ENCODE measurements at regions not wholly inside any gene's neighbourhood (a gene's known extent, or its start where the extent isn't known, plus 50 kb on each side); places are given as distances from the start of the nearest gene placed in this dataset.
"Not testable (repeated sequence)": the region's sequence is repeated elsewhere in the genome, so short reads cannot be mapped to it uniquely, and the experiment has no call there.

DNA sequence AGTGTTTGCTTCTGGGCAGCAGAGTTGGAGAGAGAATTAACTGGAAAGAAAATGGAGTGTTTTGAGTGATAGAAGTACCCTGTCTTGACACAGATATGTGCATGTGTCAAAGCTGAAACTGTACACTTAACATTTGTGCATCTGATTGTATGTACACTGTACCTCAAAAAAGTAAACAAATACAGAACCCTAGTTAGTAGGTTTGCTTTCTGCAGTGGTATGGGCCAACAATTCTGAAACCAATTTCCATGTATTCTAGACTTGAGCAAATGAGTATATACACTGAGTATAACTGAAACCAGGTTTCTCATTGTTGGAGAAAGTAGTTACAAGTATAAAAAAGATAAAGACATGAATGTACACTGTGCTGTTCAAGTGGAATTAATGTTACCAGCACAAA lies 52.4 kb downstream of the ELAPOR2 start:
- DNase-seq (ENCODE audit: low read depth), result no peak

DNA sequence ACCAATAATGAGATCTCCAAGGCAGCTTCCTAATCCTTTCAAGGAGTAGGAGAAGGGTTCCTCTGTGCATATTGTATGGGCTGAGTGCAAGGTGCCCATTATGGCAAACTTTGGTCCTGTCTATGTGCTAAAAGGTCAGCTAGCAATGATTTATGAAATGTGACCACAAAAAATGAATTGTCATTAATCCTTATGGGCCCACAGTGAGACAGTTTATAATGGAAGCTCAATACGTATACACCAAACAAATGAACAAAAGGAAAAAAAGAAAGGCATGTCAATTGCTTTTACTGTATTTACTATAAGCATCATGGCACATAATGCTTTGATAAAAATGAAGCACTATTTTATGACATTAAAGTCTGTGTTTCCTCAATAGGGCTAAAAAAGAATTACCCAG lies 54.5 kb downstream of the ELAPOR2 start:
- DNase-seq (ENCODE audit: low read depth), result no peak

DNA sequence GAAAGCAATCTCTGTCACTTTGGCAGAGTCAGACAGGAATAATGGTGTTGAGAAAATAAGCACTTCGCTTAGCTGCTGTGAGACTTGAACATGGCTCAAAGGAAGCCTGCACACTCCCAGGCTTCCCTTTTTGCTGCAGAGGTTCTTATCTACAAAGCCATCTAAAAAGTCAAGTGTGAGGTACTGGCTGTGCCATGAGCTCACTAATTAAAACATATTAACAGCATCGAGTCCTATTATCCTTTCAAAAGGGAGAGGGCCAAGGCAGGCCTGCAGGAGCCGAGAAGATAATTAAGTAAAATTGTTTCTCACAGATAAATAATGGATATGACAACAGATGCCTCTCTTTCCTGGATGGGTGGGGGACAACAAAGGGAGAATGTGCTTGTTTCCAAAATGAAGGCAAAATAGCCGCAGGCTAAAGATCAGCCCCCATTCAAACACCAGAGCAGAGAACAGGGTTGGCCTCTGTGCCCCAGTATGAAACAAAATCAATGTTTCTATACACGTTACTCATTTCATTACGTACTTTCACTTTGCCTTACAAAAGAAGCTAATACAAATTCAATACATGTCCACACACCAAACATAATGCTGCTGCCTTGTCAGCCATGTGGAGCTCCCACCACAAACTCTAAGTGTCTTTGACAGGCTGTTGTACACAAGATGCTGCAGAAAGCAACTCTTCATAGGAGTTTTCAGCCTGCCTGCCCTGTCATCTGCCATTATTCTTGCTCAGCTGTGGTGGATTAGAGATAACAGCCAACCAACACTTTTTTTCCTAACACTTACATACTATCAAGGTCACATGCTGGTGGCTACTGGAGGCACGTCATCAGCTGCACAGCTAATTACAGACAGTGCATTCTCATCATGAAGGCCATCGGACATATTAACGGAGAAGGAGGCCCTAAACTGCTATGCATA lies 55.3 kb downstream of the ELAPOR2 start:
- DNase-seq (ENCODE audit: low read depth), result no peak

DNA sequence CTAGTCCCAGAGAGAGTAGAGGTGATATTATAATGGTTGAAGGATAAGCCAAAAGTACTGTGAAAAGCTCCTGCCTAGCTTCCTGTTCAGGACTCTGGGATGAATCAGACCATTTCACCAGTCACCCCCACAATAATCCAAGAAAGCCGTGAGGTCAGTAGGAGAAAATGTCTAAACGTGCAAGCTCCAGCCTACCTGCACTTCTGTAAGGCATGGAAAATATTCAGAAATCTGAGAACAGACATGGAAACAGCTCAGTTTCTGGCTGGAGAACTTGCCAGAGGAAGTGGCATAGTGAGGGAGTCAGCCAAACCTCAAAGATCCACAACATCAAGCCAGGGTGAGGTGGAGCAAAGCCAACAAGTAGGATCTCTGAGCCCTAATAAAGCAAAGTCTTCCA lies 58.2 kb downstream of the ELAPOR2 start:
- DNase-seq (ENCODE audit: low read depth), result peak; percentile 12

DNA sequence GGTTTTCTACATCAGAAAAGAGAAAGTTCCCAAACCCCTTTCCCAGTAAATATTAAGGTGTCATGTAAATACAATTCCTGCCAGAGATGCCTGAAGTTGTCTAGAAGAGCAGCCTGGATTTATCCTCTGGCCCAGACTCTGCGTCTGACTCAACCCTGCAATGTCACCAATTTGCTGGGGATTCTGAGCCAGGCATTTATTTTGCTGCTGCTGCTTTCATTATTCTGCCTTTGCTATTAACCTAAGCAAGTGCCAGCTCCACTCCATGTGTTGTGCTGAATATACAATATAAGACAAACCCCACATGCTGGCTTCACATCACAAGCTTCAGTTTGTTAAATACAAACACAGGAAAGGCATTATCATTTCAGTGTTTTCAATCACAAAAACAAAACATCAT lies 59.1 kb downstream of the ELAPOR2 start:
- no peak for DNase-seq (ENCODE audit: low read depth)

DNA sequence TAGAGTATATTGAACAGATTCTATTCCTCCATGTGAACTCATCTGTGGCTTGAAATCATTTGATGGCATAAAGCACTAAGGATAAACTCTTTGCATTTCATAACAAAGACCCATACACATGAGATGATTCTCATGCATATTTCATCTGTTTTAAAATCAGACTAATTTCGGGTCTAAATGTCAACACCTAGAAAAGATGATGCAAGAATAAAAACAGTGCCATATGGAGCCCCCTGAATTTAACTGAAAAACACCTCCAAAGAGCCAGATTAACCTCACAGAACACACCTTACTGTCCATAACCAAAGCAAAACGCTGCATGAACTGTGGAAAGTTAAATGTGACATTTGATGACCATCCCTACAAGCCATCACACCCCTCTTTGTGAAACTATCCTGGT lies 59.7 kb downstream of the ELAPOR2 start:
- no peak for DNase-seq (ENCODE audit: low read depth)

DNA sequence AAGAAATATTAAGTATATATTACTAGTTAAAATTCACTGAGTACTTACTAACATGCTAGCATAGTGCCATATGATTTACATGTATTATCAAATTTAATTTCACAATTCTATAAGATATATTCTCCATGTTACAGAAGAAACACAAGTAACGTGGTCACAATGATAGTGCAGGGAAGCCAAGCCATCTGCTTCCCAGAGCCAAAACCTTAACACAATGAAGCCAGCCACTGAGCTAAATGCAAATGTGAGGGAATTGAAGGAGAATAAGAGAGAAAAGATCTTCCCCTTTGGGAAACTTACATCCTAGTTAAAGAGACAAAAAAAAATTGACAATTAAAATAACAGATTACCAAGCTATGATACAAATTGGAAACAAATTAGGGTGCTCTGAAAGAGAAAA lies 63.6 kb downstream of the ELAPOR2 start:
- no peak for DNase-seq (ENCODE audit: low read depth)

DNA sequence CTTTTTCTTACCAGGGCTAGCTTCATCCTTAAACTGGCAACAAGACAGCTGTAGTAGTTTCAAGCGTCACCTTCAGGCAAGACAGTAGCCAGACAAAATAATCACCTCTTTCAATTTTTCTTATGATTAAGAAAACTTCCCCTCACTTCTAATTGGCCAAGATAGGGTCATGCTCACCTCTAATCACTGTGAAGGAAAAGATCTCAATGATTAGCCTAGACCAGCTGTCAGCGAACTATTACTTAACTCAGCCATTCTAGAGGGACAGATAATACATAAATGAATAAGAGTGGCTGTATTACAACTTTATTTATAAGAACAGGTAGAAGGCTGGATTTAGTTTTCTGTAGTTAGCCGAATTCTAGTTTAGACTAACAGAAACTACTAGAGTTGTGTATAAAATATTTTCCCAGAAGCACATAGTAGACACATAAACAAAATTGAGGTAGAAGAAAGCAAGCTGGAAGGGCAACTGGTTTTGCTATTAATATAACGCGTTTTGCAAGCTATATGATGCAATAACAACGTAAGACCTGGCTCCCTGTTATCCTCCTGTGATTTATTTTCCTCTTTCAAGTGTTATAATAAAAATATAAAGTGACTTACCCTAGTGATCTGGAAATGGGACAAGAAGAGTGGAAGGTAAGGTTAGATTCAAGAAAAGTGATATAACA lies 64.3 kb downstream of the ELAPOR2 start:
- no peak for DNase-seq (ENCODE audit: low read depth)

DNA sequence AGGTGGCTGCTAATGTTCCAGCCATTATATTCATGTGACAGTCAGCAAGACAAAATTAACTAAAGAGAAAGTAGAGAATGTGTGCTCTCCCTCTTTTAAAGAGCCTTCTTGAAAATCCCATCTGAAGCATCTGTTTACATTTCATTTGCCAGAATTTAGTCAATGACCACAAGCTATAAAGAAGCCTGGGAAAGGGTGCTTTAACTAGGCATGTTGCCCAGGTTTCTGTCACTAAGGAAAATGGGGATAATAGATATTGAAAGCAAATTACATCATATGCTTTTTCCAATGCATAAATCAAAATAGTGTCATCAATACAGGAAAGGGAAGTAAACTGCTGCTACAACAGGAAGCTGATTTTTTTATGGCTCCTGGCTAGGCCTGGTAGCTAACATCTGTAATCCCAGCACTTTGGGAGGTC lies 67.7 kb downstream of the ELAPOR2 start:
- no peak for DNase-seq (ENCODE audit: low read depth)

DNA sequence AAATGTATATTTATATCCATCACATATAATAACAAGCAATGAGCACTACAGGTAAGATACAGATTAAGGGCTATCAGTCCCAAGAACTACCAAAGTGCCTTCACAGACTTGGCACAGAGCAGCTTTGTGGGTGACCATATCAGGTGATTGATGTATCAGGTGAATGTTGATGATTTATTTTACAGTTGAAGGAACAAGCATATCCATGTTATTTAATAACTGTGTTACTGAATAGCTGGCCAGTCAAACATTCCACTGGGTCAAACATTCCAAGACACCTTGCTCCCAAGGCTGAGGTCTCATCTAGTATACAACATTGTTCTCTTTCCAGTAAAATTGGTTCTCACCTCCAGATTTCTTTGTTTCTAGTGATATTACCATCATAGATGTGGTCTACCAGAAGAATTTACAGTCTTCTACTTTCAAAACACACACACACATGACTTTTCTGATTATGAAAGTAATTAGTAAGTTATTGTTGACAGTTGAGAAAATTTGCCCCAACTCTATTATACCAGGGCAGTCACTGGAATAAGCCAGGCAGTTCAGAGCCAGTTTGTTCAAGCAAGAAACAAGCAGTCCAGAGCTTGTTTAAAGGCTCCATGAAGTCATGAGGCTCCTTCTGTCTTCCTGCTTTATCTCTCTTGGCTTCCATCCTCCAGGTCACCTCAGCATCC lies 68.2 kb downstream of the ELAPOR2 start:
- DNase-seq (ENCODE audit: low read depth), result no peak

DNA sequence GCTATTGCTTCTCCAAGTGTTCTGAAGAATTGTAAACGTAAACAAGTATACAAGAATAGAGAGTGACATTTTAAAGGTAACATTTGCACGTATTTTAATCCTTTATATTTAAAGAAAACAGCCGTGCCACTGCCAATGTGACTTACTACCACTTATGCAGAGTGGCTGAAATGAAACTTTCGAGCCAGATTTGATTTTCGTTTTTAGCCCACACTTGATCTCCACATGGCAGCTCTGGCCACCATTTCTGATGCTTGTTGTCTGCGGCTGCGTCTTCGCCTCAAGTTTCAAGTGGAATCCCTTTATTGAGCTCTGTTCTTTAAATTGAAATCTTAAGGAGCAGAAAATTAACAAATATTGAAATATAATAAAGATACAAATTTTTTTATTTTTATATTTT lies 70.0 kb downstream of the ELAPOR2 start:
- DNase-seq (ENCODE audit: low read depth), result no peak

DNA sequence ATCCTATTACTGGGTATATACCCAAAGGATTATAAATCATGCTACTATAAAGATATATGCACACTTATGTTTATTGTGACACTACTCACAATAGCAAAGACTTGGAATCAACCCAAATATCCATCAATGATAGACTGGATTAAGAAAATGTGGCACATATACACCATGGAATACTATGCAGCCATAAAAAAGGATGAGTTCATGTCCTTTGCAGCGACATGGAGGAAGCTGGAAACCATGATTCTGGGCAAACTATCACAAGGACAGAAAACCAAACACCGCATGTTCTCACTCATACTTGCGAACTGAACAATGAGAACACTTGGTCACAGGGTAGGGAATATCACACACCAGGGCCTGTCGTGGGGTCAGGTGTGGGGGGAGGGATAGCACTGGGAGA lies 71.6 kb downstream of the ELAPOR2 start:
- not testable (repeated sequence) for DNase-seq (ENCODE audit: low read depth)

DNA sequence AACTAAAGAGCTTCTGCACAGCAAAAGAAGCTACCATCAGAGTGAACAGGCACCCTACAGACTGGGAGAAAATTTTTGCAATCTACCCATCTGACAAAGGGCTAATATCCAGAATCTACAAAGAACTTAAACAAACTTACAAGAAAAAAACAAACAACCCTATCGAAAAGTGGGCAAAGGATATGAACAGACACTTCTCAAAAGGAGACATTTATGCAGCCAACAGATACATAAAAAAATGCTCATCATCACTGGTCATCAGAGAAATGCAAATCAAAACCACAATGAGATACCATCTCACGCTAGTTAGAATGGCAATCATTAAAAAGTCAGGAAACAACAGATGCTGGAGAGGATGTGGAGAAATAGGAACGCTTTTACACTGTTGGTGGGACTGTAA lies 72.1 kb downstream of the ELAPOR2 start:
- DNase-seq (ENCODE audit: low read depth), result not testable (repeated sequence)

DNA sequence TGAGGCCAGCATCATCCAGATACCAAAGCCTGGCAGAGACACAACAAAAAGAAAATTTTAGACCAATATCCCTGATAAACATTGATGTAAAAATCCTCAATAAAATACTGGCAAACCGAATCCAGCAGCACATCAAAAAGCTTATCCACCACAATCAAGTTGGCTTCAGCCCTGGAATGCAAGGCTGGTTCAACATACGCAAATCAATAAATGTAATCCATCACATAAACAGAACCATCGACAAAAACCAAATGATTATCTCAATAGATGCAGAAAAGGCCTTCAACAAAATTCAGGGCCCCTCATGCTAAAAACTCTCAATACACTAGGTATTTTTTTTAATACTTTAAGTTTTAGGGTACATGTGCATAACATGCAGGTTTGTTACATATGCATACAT lies 74.1 kb downstream of the ELAPOR2 start:
- DNase-seq (ENCODE audit: low read depth), result not testable (repeated sequence)

DNA sequence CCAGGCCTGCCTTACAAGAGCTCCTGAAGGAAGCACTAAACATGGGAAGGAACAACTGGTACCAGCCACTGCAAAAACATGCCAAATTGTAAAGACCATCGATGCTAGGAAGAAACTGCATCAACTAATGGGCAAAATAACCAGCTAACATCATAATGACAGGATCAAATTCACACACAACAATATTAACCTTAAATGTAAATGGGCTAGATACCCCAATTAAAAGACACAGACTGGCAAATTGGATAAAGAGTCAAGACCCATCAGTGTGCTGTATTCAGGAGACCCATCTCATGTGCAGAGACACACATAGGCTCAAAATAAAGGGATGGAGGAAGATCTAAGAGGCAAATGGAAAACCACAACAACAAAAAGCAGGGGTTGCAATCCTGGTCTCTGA lies 75.8 kb downstream of the ELAPOR2 start:
- DNase-seq (ENCODE audit: low read depth), result not testable (repeated sequence)

DNA sequence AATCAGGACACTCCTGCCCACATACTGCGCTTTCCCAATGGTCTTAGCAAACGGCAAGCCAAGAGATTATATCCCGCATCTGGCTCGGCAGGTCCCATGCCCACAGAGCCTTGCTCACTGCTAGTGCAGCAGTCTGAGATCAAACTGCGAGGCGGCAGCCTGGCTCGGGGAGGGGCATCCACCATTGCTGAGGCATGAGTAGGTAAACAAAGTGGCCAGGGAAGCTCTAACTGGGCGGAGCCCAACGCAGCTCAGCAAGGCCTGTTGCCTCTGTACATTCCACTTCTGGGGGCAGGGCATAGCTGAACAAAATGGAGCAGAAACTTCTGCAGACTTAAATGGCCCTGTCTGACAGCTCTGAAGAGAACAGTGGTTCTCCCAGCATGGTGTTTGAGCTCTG lies 77.5 kb downstream of the ELAPOR2 start:
- DNase-seq (ENCODE audit: low read depth), result not testable (repeated sequence)

DNA sequence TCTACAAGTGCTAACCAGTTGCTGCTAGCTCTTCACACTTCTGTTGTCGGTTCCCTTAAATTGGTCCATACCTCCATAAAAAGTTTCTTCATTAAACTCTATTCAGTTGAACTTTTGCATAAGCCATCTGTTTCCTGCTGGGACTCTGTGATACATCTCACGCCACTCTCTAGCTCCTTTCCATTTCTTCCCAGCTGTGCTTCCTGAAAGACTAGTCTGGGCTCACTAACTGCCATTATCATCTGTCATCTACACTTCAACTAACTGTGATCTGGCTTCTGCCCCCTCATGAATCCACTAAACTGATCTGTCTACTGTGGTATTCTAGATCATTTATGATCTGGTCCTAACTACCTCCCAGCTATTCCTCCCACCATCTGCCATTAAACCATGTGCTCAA lies 78.3 kb downstream of the ELAPOR2 start:
- DNase-seq (ENCODE audit: low read depth), result no peak

DNA sequence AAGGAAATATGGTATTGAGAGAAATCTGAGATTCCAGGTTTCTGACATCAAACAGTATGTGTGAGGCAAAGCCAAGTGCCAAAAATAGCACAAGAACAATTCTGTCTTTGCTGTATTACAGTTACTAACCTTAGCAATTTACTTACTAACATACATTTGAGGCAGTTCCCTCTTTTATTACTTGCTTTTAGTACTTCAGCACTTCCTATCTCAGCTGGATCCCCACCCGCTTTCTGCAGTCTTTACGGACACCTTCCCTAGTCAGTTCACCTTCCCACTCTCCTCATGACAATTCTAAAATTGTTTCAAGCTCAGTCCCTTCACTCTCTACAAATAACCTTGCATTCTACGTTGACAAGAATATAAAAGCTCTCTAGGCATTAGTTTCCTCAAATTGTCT lies 79.2 kb downstream of the ELAPOR2 start:
- DNase-seq (ENCODE audit: low read depth), result no peak

DNA sequence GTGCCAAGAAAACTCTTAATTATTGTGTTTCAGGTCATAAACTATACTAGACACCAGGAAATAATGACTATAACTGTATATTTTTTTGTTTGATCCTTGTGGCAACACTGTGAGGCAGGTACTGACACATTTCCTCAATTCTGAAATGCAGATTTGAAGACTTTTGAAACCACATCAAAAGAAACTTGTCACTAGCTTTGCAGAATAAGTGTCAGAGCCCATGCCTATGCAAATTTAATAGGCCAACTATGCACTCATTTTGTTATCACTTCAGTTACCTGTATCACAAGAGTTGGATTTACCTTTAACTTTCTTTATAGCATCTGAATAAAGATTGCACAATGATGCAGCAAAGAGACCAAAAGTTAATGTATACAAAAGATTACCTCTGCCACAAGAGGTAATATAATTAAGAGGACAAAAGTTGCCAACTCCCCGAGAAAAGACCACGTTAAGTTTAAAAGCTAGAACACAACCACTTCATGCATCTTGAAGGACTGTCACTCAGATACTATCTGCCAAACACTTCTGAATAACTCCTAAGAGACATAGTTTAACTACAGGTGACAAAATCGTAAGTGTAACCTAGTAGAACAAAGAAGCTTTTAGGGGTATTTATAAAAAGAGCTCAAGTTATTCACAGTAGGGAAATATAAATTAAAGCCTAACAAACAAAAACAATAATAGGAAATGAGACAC lies 80.5 kb downstream of the ELAPOR2 start:
- DNase-seq (ENCODE audit: low read depth), result no peak

DNA sequence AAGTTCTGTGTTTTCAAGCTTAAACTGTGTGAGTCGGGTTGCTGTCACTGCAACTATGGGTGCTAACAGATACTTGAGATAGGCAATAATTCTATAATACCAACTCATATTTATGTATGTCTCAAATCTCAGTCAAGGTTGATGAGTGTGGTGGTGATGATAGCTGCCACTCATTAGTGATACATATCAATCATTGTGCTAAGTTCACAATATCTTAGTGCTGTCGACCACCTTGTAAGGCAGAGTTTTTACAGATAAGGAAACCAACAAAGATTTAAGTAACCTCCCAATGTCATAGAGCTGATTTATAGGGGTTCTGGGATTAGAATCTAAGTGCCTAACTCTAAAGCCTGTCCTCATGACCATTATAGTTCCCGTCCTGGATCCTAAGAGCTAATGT lies 82.5 kb downstream of the ELAPOR2 start:
- no peak for DNase-seq (ENCODE audit: low read depth)

DNA sequence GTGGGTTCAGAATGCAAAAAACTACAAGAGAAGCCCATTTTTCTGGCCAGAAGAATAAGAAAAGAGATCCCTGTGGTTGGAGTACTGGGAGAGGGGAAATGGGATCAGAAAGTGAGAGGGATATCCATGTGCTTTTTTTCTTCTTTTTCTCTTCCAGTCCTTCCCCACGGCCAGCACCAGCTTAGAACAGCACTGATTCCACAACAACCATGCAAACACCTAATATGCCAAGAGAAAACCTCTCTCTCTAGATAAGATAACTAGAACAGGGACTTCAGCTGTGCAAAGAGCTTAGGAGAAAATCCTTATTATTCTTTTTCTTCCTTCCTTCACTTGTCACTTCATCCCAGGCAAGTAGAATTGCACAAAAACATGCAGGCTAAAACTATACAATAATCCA lies 83.5 kb downstream of the ELAPOR2 start:
- no peak for DNase-seq (ENCODE audit: low read depth)

DNA sequence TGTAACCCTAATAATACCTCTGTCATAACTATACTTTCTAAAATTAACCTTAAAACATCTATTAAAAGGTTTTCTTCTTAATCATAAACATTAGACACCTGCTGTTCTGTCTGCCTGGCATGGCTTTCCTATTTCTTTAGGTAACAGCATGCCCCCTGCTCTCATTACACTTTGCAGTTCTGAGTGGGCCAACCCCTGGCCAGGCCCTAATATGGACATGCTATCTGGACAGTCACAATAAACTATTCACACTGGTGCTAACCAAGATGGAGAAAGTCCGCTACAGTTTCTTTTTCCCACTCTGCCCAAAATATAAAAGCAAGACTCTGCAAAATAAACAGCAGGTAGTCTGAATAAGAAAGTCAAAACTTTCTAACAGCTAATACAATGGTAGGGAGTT lies 84.0 kb downstream of the ELAPOR2 start:
- no peak for DNase-seq (ENCODE audit: low read depth)

All from iris pigment epithelial cell (primary cell).